HG03460 (cell line): ENCODE measurements at regions not wholly inside any gene's neighbourhood (a gene's known extent, or its start where the extent isn't known, plus 50 kb on each side); places are given as distances from the start of the nearest gene placed in this dataset.

ENCODE experiments used
- ATAC-seq: cut with Tn5 transposase; IDR thresholded peaks from one replicate; pipeline ENCODE4 v1.9.1; 2021; ENCODE audit not compliant: unreplicated experiment

GRCh38 chr6:18667612-18668011, 280.5 kb downstream of the RNF144B start:
- ATAC-seq, result no peak

DNA sequence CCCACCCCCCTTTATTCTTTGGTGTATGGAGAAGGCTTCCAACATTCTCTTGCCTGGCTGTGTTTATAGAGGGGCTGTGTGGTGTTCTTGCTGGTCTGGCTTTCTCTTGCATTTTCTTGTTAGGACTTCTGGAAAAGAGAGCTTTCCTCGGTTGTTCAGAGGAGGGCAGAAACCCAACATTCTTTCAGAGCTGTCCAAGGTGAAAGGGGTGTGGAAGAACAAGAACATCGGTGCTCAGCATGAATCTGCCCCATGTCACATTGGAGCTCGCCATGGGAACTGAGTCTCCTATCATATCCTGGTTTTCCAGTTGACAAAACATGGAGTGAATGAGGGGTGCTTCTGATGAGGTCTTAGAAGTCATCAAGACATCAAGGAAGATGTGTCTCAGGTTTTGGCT, 281.8 kb downstream of the RNF144B start:
- ATAC-seq, result no peak

DNA sequence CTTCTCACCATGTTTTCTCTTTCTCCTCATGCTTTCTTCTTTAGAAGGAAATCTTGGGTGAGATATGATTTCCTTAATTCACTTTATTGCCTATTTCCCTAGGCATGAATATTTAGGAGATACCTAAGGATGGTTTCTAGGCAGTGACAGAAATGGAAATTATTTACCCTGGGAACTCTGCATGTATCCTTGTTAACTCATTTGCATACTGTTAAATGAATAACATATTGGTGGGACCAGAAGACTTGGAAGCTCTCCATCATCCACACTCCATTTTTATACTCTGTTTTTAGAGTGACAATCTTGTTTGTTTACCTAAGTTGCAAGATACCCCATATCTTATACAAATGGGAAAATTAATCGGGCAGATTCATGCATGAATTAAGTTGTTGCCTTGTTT, 285.7 kb downstream of the RNF144B start:
- no peak for ATAC-seq

DNA sequence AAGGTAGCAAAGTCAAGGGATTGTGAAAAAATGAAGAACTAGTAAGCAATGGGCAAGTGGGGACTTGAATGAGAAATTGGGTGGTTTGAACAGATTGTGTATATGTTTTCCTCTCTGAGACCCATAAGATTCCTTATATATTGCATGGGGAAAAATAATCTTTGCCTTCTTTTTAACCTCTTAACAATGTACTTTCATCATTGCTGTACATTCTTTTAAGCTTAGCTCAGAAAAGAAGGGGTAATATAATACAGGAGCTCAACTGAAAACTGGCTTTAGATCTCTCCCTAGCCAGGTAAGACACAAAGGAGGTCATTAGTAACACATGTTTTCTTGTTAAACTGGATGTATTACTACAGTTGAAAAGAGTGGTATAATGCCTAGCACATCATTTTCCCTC, 287.2 kb downstream of the RNF144B start:
- no peak for ATAC-seq

DNA sequence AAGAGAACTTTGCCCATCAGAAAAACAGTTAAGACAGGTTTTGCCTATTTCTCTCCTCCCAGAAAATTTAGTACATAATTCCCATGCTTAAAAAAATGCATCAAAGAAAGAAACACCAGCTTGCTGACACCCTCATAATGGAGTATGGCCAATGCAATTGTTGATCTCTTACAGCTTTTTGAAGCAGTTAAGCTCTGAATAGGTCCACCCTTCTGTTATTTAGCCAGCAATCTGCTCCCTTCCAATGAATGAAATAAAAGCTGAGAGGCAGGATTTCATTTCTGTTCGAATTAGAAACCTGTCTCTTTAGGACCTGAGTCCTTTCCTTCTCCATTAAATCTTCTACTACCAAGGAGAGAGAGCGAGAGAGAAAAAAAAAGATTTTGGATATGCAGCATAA, 288.7 kb downstream of the RNF144B start:
- ATAC-seq, result no peak

GRCh38 chr6:18676548-18676947, 289.4 kb downstream of the RNF144B start:
- no peak for ATAC-seq

- ATAC-seq, result no peak
Measured at GRCh38 chr6:18680842-18681241, 293.7 kb downstream of the RNF144B start.

- no peak for ATAC-seq
Measured at GRCh38 chr6:18681832-18682503, 294.8 kb downstream of the RNF144B start.

- no peak for ATAC-seq
Measured at GRCh38 chr6:18684343-18684742, 297.2 kb downstream of the RNF144B start.

- no peak for ATAC-seq
Measured at GRCh38 chr6:18692929-18693685, 306.0 kb downstream of the RNF144B start.

DNA sequence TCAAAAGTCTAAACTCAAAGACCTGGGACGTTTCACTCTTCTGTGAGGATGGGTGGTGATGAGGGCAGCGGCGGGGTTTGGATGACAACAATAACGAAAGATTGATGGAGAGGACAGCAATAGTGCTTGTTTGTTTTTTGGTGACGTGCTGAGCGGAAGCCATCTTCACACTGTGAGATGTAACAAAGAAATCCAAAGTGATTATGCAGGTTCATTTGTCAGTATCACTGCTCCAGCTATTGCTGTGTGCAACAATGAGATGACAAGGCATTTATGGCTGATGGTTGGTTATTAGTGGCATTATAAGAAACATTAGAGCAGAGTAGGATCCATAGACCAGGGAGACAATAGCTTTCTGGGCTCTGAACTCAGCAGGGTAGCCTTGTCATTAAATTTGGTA, 306.7 kb downstream of the RNF144B start:
- ATAC-seq, result no peak

DNA sequence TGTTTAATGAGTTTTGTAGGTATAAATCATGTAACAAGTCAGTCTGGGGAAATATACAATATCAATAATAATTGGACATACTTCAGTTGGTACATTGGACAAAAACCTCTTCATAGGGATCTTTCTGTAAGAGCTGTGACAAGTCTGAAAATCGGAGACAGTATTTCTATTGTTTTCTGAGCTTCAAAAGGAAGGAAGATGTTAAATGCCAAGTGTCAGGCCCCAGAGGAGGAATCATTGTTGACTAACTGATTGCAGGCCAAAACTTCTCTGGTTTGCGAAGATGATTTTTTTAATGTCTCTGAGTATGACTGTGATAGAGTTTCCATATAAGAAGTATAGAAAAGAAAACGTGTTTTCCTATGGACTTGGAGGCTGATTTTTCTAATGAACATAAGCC, 316.4 kb downstream of the RNF144B start:
- no peak for ATAC-seq

GRCh38 chr6:18707714-18708439, 320.7 kb downstream of the RNF144B start:
- ATAC-seq, result no peak

GRCh38 chr6:18712595-18712994, 325.4 kb downstream of the RNF144B start:
- no peak for ATAC-seq

DNA sequence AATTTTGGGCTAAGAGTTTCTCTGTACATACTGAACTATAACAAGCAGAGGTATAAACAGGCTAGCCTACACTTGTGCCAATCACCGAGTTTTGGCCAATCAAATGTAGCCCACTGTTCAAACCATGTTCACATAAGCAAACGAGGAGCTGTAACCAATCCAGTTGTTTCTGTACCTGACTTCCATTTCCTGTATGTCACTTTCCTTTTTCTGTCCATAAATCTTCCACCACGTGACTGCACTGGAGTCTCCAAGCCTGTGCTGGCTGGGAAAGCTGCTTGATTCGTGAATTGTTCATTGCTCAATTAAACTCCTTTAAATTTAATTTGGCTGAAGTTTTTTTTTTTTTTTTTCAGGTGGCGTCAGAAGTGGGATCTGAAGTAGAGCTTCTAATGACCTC, 332.9 kb downstream of the RNF144B start:
- no peak for ATAC-seq

DNA sequence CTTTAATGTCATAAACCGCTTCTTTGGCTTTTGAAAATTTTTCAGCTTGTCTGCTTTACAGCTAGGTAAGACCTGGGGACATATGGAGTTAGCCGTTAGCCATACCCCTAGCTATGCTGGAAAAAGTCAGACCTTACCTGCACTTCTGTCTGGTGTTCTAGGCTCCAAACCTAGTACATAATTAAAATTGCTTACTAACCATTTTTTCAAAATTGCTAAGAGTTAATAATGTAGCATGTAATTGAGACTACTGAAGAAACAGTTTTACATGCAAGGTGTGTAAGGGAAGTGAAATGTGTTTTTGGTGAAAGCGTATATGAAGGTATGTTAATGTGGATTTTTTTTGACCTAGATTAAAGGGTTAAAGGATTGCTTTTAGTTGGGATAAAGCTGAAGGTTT, 336.9 kb downstream of the RNF144B start:
- no peak for ATAC-seq

GRCh38 chr6:18725449-18725848, 338.3 kb downstream of the RNF144B start:
- ATAC-seq, result no peak

DNA sequence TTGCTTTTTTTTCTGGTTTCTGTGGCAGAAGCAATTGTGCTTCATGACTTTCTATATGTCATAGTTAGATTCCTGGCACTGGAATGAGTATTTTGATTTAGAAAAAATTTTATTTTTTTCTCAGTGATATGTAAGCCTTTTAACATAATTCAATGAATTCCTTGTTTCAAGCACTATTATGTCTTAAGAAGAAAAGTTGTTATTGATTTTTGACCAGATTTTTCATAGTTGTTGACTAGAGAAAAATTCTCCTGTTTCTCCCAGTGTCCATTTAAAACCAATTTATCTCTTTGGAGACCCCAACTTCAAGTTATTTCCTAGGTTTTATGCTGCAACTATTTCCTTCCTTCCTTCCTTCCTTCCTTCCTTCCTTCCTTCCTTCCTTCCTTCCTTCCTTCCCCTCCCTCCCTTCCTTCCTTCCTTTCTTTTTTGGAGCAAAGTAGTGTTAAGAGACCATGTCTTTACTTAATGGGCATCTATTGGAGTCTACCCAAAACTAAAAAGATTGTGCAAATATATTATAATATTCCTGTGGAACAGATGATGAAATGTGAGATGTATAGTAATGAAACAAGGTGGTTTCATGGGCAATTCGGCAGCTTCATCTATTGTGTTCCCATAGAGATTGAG, 346.9 kb downstream of the RNF144B start:
- ATAC-seq, result no peak

- ATAC-seq, result no peak
Measured at GRCh38 chr6:18741741-18742140, 354.6 kb downstream of the RNF144B start.

DNA sequence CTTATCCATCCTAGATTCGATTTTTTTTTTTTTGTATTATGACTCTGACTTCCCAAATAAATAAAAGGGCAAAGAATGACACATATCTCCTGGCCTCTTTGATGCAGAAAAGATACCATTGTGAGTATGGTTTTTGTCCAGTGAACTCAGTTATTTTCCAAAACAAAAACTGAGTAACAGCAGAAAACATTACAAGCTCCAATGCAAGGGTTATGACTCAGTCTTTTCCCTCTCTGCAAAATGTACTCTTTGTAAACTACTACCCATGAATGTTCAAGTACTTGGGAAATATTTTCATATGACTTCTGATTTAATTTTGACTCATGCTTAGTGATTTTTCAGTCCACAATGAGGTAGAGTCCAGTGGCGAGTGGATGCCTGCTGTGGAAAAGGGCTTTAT, 355.3 kb downstream of the RNF144B start:
- ATAC-seq, result no peak

GRCh38 chr6:18746727-18747126, 359.6 kb downstream of the RNF144B start:
- no peak for ATAC-seq

- no peak for ATAC-seq
Measured at GRCh38 chr6:18748314-18748713, 361.2 kb downstream of the RNF144B start.
